ENCODE measurements at regions not wholly inside any gene's neighbourhood (a gene's known extent, or its start where the extent isn't known, plus 50 kb on each side); places are given as distances from the start of the nearest gene placed in this dataset.

GRCh38 chr4:79621061-79621460 is 213.0 kb upstream of the GK2 start:
- TF ChIP-seq, protein P1, sequence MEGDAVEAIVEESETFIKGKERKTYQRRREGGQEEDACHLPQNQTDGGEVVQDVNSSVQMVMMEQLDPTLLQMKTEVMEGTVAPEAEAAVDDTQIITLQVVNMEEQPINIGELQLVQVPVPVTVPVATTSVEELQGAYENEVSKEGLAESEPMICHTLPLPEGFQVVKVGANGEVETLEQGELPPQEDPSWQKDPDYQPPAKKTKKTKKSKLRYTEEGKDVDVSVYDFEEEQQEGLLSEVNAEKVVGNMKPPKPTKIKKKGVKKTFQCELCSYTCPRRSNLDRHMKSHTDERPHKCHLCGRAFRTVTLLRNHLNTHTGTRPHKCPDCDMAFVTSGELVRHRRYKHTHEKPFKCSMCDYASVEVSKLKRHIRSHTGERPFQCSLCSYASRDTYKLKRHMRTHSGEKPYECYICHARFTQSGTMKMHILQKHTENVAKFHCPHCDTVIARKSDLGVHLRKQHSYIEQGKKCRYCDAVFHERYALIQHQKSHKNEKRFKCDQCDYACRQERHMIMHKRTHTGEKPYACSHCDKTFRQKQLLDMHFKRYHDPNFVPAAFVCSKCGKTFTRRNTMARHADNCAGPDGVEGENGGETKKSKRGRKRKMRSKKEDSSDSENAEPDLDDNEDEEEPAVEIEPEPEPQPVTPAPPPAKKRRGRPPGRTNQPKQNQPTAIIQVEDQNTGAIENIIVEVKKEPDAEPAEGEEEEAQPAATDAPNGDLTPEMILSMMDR (IDR thresholded peaks at IDR 0.05): no peak
- TF ChIP-seq POLR2AphosphoS5 (IDR thresholded peaks at IDR 0.05): no peak

Measured in gastroesophageal sphincter (tissue), 3 donors.